ENCODE measurements at regions not wholly inside any gene's neighbourhood (a gene's known extent, or its start where the extent isn't known, plus 50 kb on each side); places are given as distances from the start of the nearest gene placed in this dataset.

GRCh38 chr5:15092801-15093200 lies 221.2 kb upstream of the ANKH start:
- Histone ChIP-seq H3K27ac (no peak overlapping the region), H3K9me3 (no peaks in the 10 kb centered on the region), H3K36me3 (no peaks in the 10 kb centered on the region), H3K4me1 (no peaks in the 10 kb centered on the region), H3K27me3 (no peaks in the 10 kb centered on the region), H3K4me3 (no peak overlapping the region)
- ATAC-seq: no peak
- WGBS, 2 donors (ENCODE audit: low coverage in 1 of 2): 73% methylated on average over 3 to 6 of the region's 7 CpGs
- TF ChIP-seq CTCF (IDR thresholded peaks at IDR 0.05) (no peak), POLR2AphosphoS5 (IDR thresholded peaks at IDR 0.05) (no peak), POLR2A (IDR thresholded peaks at IDR 0.05) (no peak), EP300 (IDR thresholded peaks at IDR 0.05) (no peak)

- no peaks in the 10 kb centered on the region for H3K27me3 ChIP-seq
- H3K27ac ChIP-seq: no peak overlapping the region
- H3K9me3 ChIP-seq: no peaks in the 10 kb centered on the region
- H3K4me3 ChIP-seq: no peak overlapping the region
- no peak for TF ChIP-seq CTCF (IDR thresholded peaks at IDR 0.05)
- no peak for TF ChIP-seq POLR2AphosphoS5 (IDR thresholded peaks at IDR 0.05)
- no peak for TF ChIP-seq EP300 (IDR thresholded peaks at IDR 0.05)
- TF ChIP-seq POLR2A (IDR thresholded peaks at IDR 0.05): no peak
- ATAC-seq: no peak
- WGBS, 2 donors (ENCODE audit: low coverage in 1 of 2): 70 to 71% methylated on average over 2 of the region's 2 CpGs
- no peaks in the 10 kb centered on the region for H3K36me3 ChIP-seq
- no peaks in the 10 kb centered on the region for H3K4me1 ChIP-seq
Observed at GRCh38 chr5:15085671-15086070, 214.1 kb upstream of the ANKH start.

- peaks cover 0 to 12% (median 0%) of the 10 kb centered on the region in 3 donors for H3K4me1 ChIP-seq
- H3K9me3 ChIP-seq: no peaks in the 10 kb centered on the region
- no peaks in the 10 kb centered on the region for H3K36me3 ChIP-seq
- ATAC-seq: no peak
- H3K4me3 ChIP-seq: no peak overlapping the region
- H3K27me3 ChIP-seq: no peaks in the 10 kb centered on the region
- H3K27ac ChIP-seq: no peak overlapping the region
- TF ChIP-seq POLR2AphosphoS5 (IDR thresholded peaks at IDR 0.05): no peak
- TF ChIP-seq CTCF (IDR thresholded peaks at IDR 0.05): no peak
- no peak for TF ChIP-seq POLR2A (IDR thresholded peaks at IDR 0.05)
- WGBS, 2 donors (ENCODE audit: low coverage in 1 of 2): 73 to 88% methylated on average over 4 of the region's 4 CpGs
Observed at GRCh38 chr5:15082096-15082495, 210.5 kb upstream of the ANKH start.

GRCh38 chr5:15080219-15080618 lies 208.6 kb upstream of the ANKH start:
- WGBS, 2 donors (ENCODE audit: low coverage in 1 of 2): 25 to 35% methylated on average over 1 of the region's 1 CpG
- no peak for ATAC-seq
- no peaks in the 10 kb centered on the region for H3K9me3 ChIP-seq
- TF ChIP-seq CTCF (IDR thresholded peaks at IDR 0.05): no peak
- TF ChIP-seq POLR2A (IDR thresholded peaks at IDR 0.05): no peak
- TF ChIP-seq EP300 (IDR thresholded peaks at IDR 0.05): no peak
- TF ChIP-seq POLR2AphosphoS5 (IDR thresholded peaks at IDR 0.05): no peak
- H3K36me3 ChIP-seq: no peaks in the 10 kb centered on the region
- no peak overlapping the region for H3K27ac ChIP-seq
- no peaks in the 10 kb centered on the region for H3K27me3 ChIP-seq
- peaks cover 0 to 12% (median 0%) of the 10 kb centered on the region in 3 donors for H3K4me1 ChIP-seq
- no peak overlapping the region for H3K4me3 ChIP-seq

GRCh38 chr5:15079566-15079965 lies 208.0 kb upstream of the ANKH start:
- H3K27ac ChIP-seq: no peak overlapping the region
- TF ChIP-seq CTCF (IDR thresholded peaks at IDR 0.05): no peak
- TF ChIP-seq EP300 (IDR thresholded peaks at IDR 0.05): no peak
- TF ChIP-seq POLR2AphosphoS5 (IDR thresholded peaks at IDR 0.05): no peak
- no peak for TF ChIP-seq POLR2A (IDR thresholded peaks at IDR 0.05)
- ATAC-seq: no peak

More at GRCh38 chr5:15079566-15079965, 208.0 kb upstream of the ANKH start:
- Histone ChIP-seq H3K4me1 (peaks cover 0 to 12% (median 0%) of the 10 kb centered on the region in 3 donors), H3K4me3 (no peak overlapping the region), H3K36me3 (no peaks in the 10 kb centered on the region), H3K27me3 (no peaks in the 10 kb centered on the region), H3K9me3 (no peaks in the 10 kb centered on the region)
- WGBS, 2 donors (ENCODE audit: low coverage in 1 of 2): 29 to 60% methylated on average over 3 of the region's 3 CpGs
